Activated T-helper 17 cell treated with anti-CD3 and anti-CD28 coated beads, Interleukin-2, amount 50 U/mL, for 72 hours (primary cell): ENCODE measurements at regions not wholly inside any gene's neighbourhood (a gene's known extent, or its start where the extent isn't known, plus 50 kb on each side); places are given as distances from the start of the nearest gene placed in this dataset.

Experiments
- ATAC-seq: fragments of 150-1000 bp; cut with Tn5 transposase; replicated peaks from 2 replicates; pipeline ENCODE4 v1.10.0; 2021; ENCODE audit warnings: mild to moderate bottlenecking, moderate library complexity
- H3K27ac Mint-ChIP-seq: one replicate; pipeline ENCODE4 v1.8.0; 2022; ENCODE audit warnings: mixed read lengths
- H3K27me3 Mint-ChIP-seq: one replicate; pipeline ENCODE4 v1.8.0; 2022; ENCODE audit warnings: mixed read lengths
- H3K36me3 Mint-ChIP-seq: one replicate; pipeline ENCODE4 v1.8.0; 2022; ENCODE audit warnings: low read depth, mild to moderate bottlenecking, mixed read lengths
- H3K4me1 Mint-ChIP-seq: one replicate; pipeline ENCODE4 v1.8.0; 2022; ENCODE audit warnings: mixed read lengths
- H3K4me3 Mint-ChIP-seq: one replicate; pipeline ENCODE4 v1.8.0; 2022; ENCODE audit warnings: mild to moderate bottlenecking, mixed read lengths
- H3K9me3 Mint-ChIP-seq: one replicate; pipeline ENCODE4 v1.8.0; 2022; ENCODE audit warnings: mixed read lengths

- no peak overlapping the region for H3K27ac Mint-ChIP-seq
- no peaks in the 10 kb centered on the region for H3K36me3 Mint-ChIP-seq
- no peaks in the 10 kb centered on the region for H3K27me3 Mint-ChIP-seq
- peaks cover 9% of the 10 kb centered on the region for H3K9me3 Mint-ChIP-seq
- no peaks in the 10 kb centered on the region for H3K4me1 Mint-ChIP-seq
- H3K4me3 Mint-ChIP-seq: no peak overlapping the region
- no peak for ATAC-seq
Observed at GRCh38 chr12:20234474-20234873, 133.9 kb upstream of the PDE3A start.

GRCh38 chr12:20237091-20237490 lies 131.2 kb upstream of the PDE3A start:
- Mint-ChIP-seq H3K9me3 (peaks cover 6% of the 10 kb centered on the region), H3K27me3 (no peaks in the 10 kb centered on the region), H3K27ac (no peak overlapping the region), H3K4me3 (no peak overlapping the region), H3K36me3 (no peaks in the 10 kb centered on the region), H3K4me1 (no peaks in the 10 kb centered on the region)
- no peak for ATAC-seq

- H3K27me3 Mint-ChIP-seq: no peaks in the 10 kb centered on the region
- H3K9me3 Mint-ChIP-seq: peaks cover 7% of the 10 kb centered on the region
- ATAC-seq: no peak
- no peaks in the 10 kb centered on the region for H3K4me1 Mint-ChIP-seq
- H3K4me3 Mint-ChIP-seq: no peak overlapping the region
- no peaks in the 10 kb centered on the region for H3K36me3 Mint-ChIP-seq
- no peak overlapping the region for H3K27ac Mint-ChIP-seq
Observed at GRCh38 chr12:20245491-20245890, 122.8 kb upstream of the PDE3A start.

- Mint-ChIP-seq H3K9me3 (peaks cover 7% of the 10 kb centered on the region), H3K36me3 (no peaks in the 10 kb centered on the region), H3K27me3 (no peaks in the 10 kb centered on the region), H3K4me3 (no peak overlapping the region), H3K27ac (no peak overlapping the region), H3K4me1 (no peaks in the 10 kb centered on the region)
- no peak for ATAC-seq
Observed at GRCh38 chr12:20248646-20249045, 119.7 kb upstream of the PDE3A start.

GRCh38 chr12:20250761-20251160 lies 117.6 kb upstream of the PDE3A start:
- H3K9me3 Mint-ChIP-seq: peaks cover 7% of the 10 kb centered on the region
- ATAC-seq: no peak
- H3K27ac Mint-ChIP-seq: no peak overlapping the region
- H3K4me1 Mint-ChIP-seq: no peaks in the 10 kb centered on the region
- H3K27me3 Mint-ChIP-seq: no peaks in the 10 kb centered on the region
- H3K36me3 Mint-ChIP-seq: no peaks in the 10 kb centered on the region
- H3K4me3 Mint-ChIP-seq: no peak overlapping the region

- Mint-ChIP-seq H3K9me3 (no peaks in the 10 kb centered on the region), H3K36me3 (no peaks in the 10 kb centered on the region), H3K27ac (no peak overlapping the region), H3K4me1 (no peaks in the 10 kb centered on the region), H3K4me3 (no peak overlapping the region), H3K27me3 (no peaks in the 10 kb centered on the region)
- ATAC-seq: no peak
Observed at GRCh38 chr12:20257311-20257710, 111.0 kb upstream of the PDE3A start.

GRCh38 chr12:20259786-20260185 lies 108.6 kb upstream of the PDE3A start:
- Mint-ChIP-seq H3K27me3 (no peaks in the 10 kb centered on the region), H3K9me3 (no peaks in the 10 kb centered on the region), H3K4me3 (no peak overlapping the region), H3K4me1 (no peaks in the 10 kb centered on the region), H3K36me3 (no peaks in the 10 kb centered on the region), H3K27ac (no peak overlapping the region)
- ATAC-seq: no peak

- H3K27me3 Mint-ChIP-seq: no peaks in the 10 kb centered on the region
- no peak for ATAC-seq
- H3K27ac Mint-ChIP-seq: no peak overlapping the region
- no peak overlapping the region for H3K4me3 Mint-ChIP-seq
- no peaks in the 10 kb centered on the region for H3K4me1 Mint-ChIP-seq
- H3K9me3 Mint-ChIP-seq: no peaks in the 10 kb centered on the region
- no peaks in the 10 kb centered on the region for H3K36me3 Mint-ChIP-seq
Observed at GRCh38 chr12:20260851-20261250, 107.5 kb upstream of the PDE3A start.

GRCh38 chr12:20262119-20262518 lies 106.2 kb upstream of the PDE3A start:
- no peak for ATAC-seq
- Mint-ChIP-seq H3K4me3 (no peak overlapping the region), H3K27me3 (no peaks in the 10 kb centered on the region), H3K4me1 (no peaks in the 10 kb centered on the region), H3K9me3 (no peaks in the 10 kb centered on the region), H3K27ac (no peak overlapping the region), H3K36me3 (no peaks in the 10 kb centered on the region)

- H3K4me3 Mint-ChIP-seq: no peak overlapping the region
- H3K4me1 Mint-ChIP-seq: no peaks in the 10 kb centered on the region
- no peaks in the 10 kb centered on the region for H3K36me3 Mint-ChIP-seq
- no peaks in the 10 kb centered on the region for H3K9me3 Mint-ChIP-seq
- no peak overlapping the region for H3K27ac Mint-ChIP-seq
- ATAC-seq: no peak
- no peaks in the 10 kb centered on the region for H3K27me3 Mint-ChIP-seq
Observed at GRCh38 chr12:20264026-20264425, 104.3 kb upstream of the PDE3A start.

- Mint-ChIP-seq H3K4me1 (no peaks in the 10 kb centered on the region), H3K4me3 (no peak overlapping the region), H3K9me3 (no peaks in the 10 kb centered on the region), H3K27ac (no peak overlapping the region), H3K27me3 (no peaks in the 10 kb centered on the region), H3K36me3 (no peaks in the 10 kb centered on the region)
- no peak for ATAC-seq
Observed at GRCh38 chr12:20264608-20265114, 103.7 kb upstream of the PDE3A start.

- Mint-ChIP-seq H3K4me1 (no peaks in the 10 kb centered on the region), H3K27me3 (no peaks in the 10 kb centered on the region), H3K9me3 (no peaks in the 10 kb centered on the region), H3K36me3 (no peaks in the 10 kb centered on the region), H3K4me3 (no peak overlapping the region), H3K27ac (no peak overlapping the region)
- ATAC-seq: no peak
Observed at GRCh38 chr12:20268121-20268732, 100.1 kb upstream of the PDE3A start.

- H3K36me3 Mint-ChIP-seq: no peaks in the 10 kb centered on the region
- ATAC-seq: no peak
- no peak overlapping the region for H3K4me3 Mint-ChIP-seq
- H3K9me3 Mint-ChIP-seq: no peaks in the 10 kb centered on the region
- no peaks in the 10 kb centered on the region for H3K27me3 Mint-ChIP-seq
- no peak overlapping the region for H3K27ac Mint-ChIP-seq
- no peaks in the 10 kb centered on the region for H3K4me1 Mint-ChIP-seq
Observed at GRCh38 chr12:20268771-20269170, 99.6 kb upstream of the PDE3A start.

- Mint-ChIP-seq H3K9me3 (no peaks in the 10 kb centered on the region), H3K4me3 (no peak overlapping the region), H3K27me3 (no peaks in the 10 kb centered on the region), H3K4me1 (no peaks in the 10 kb centered on the region), H3K27ac (no peak overlapping the region), H3K36me3 (no peaks in the 10 kb centered on the region)
- no peak for ATAC-seq
Observed at GRCh38 chr12:20269337-20270067, 98.8 kb upstream of the PDE3A start.

GRCh38 chr12:20270557-20270956 lies 97.8 kb upstream of the PDE3A start:
- H3K4me1 Mint-ChIP-seq: no peaks in the 10 kb centered on the region

More at GRCh38 chr12:20270557-20270956, 97.8 kb upstream of the PDE3A start:
- no peaks in the 10 kb centered on the region for H3K9me3 Mint-ChIP-seq
- ATAC-seq: no peak
- no peaks in the 10 kb centered on the region for H3K36me3 Mint-ChIP-seq
- H3K27me3 Mint-ChIP-seq: no peaks in the 10 kb centered on the region
- H3K4me3 Mint-ChIP-seq: no peak overlapping the region
- no peak overlapping the region for H3K27ac Mint-ChIP-seq
